LNCAP (cell line): ENCODE measurements at regions not wholly inside any gene's neighbourhood (a gene's known extent, or its start where the extent isn't known, plus 50 kb on each side); places are given as distances from the start of the nearest gene placed in this dataset.

ENCODE experiments used
- CTCF ChIP-seq: fragments of 450-650 bp; IDR thresholded peaks from 2 replicates; pipeline ENCODE4 v1.5.1; 2017; ENCODE audit warnings: mild to moderate bottlenecking

GRCh38 chr11:11779975-11780374, 61.8 kb upstream of the USP47 start:
- TF ChIP-seq CTCF, result no peak

GRCh38 chr11:11777897-11778296, 63.9 kb upstream of the USP47 start:
- no peak for TF ChIP-seq CTCF

- no peak for TF ChIP-seq CTCF
These were observed 65.1 kb upstream of the USP47 start for GRCh38 chr11:11776714-11777113.

GRCh38 chr11:11774928-11775327, 66.8 kb upstream of the USP47 start:
- TF ChIP-seq CTCF, result no peak

- no peak for TF ChIP-seq CTCF
These were observed 68.8 kb upstream of the USP47 start for GRCh38 chr11:11772865-11773515.

GRCh38 chr11:11770921-11771486, 70.8 kb upstream of the USP47 start:
- TF ChIP-seq CTCF, result no peak

GRCh38 chr11:11770296-11770695, 71.5 kb upstream of the USP47 start:
- TF ChIP-seq CTCF, result no peak

GRCh38 chr11:11769782-11770181, 72.0 kb upstream of the USP47 start:
- no peak for TF ChIP-seq CTCF
